A549 (cell line): ENCODE measurements at regions not wholly inside any gene's neighbourhood (a gene's known extent, or its start where the extent isn't known, plus 50 kb on each side); places are given as distances from the start of the nearest gene placed in this dataset.

ENCODE experiments used
- ESRRA ChIP-seq: fragments of 150-350 bp; IDR thresholded peaks from 2 replicates; pipeline ENCODE4 v1.6.1; 2014; ENCODE audit warnings: mild to moderate bottlenecking, low read length, borderline replicate concordance
- FOSL2 ChIP-seq, 2 experiments: fragments of 450-650 bp in 1 of 2; fragments of >200 bp in 1 of 2; sonication (Bioruptor Twin) in 1 of 2; formaldehyde crosslinking; IDR thresholded peaks; 2 replicates each; pipeline versions ENCODE4 v1.5.0 to v1.6.1; 2016 to 2020; ENCODE audit warnings: mild to moderate bottlenecking in 1 of 2, moderate library complexity in 1 of 2
- POLR2A ChIP-seq: IDR thresholded peaks from 2 replicates; pipeline ENCODE4 v1.6.1; 2012; ENCODE audit warnings: mild to moderate bottlenecking, low read length
- TF ChIP-seq, protein P1 (sequence below): fragments of >200 bp; sonication (Bioruptor Twin); formaldehyde crosslinking; IDR thresholded peaks from 3 replicates; pipeline ENCODE4 v1.5.1; 2016

DNA sequence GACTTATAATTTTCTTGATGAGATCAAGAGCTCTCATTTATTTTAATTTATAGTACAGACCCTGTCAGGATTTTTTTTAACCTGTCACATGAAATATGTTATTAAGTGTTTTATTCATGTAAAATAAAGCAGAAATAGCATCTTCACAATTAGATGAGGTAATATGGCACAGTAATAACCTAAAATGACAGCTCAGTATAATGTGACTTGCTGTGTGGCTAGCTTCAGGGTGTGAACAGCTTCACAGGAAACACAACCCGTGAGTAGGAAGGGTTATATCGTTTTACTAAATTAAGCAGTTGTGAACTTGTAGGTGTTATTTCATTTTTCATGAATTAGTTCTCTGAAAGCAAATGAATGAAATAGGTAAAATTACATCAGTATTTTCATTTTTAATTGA is 366.9 kb upstream of the CHORDC1 start:
- TF ChIP-seq POLR2A (no peak), ESRRA (no peak), FOSL2 (IDR thresholded peaks at IDR 0.05) (no peak), FOSL2 (CRISPR knock-in tag; IDR thresholded peaks at IDR 0.05) (no peak)
- TF ChIP-seq, protein P1, sequence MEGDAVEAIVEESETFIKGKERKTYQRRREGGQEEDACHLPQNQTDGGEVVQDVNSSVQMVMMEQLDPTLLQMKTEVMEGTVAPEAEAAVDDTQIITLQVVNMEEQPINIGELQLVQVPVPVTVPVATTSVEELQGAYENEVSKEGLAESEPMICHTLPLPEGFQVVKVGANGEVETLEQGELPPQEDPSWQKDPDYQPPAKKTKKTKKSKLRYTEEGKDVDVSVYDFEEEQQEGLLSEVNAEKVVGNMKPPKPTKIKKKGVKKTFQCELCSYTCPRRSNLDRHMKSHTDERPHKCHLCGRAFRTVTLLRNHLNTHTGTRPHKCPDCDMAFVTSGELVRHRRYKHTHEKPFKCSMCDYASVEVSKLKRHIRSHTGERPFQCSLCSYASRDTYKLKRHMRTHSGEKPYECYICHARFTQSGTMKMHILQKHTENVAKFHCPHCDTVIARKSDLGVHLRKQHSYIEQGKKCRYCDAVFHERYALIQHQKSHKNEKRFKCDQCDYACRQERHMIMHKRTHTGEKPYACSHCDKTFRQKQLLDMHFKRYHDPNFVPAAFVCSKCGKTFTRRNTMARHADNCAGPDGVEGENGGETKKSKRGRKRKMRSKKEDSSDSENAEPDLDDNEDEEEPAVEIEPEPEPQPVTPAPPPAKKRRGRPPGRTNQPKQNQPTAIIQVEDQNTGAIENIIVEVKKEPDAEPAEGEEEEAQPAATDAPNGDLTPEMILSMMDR, result no peak
